GM23338 (cell line): ENCODE measurements at regions not wholly inside any gene's neighbourhood (a gene's known extent, or its start where the extent isn't known, plus 50 kb on each side); places are given as distances from the start of the nearest gene placed in this dataset.

Experiments used
- ATAC-seq: fragments of 200-7000 bp; cut with Tn5 transposase; 3 replicates; pipeline ENCODE4 v1.9.1; 2020
- DNase-seq: peaks from one replicate; pipeline ENCODE4 v3.0.0-alpha.2; 2015; ENCODE audit warnings: low spot score
- H2AFZ ChIP-seq: fragments of 200-600 bp; sonication (generic); 2 replicates; pipeline ENCODE4 v1.8.0; 2016; ENCODE audit warnings: antibody characterized with exemption, mild to moderate bottlenecking, moderate library complexity
- H3F3A ChIP-seq: fragments of 200-600 bp; sonication (generic); replicated peaks from 2 replicates; pipeline ENCODE4 v1.8.0; 2017; ENCODE audit warnings: antibody characterized with exemption, mixed run types, low read depth
- H3K27ac ChIP-seq: fragments of 200-600 bp; sonication (generic); 2 replicates; pipeline ENCODE4 v1.6.1; 2016; ENCODE audit warnings: low read depth
- H3K27me3 ChIP-seq: fragments of 200-600 bp; sonication (generic); 2 replicates; pipeline ENCODE4 v1.8.0; 2016; ENCODE audit warnings: mild to moderate bottlenecking, mixed run types, moderate library complexity; ENCODE audit not compliant: insufficient read depth
- H3K36me3 ChIP-seq: fragments of 200-600 bp; sonication (generic); 2 replicates; pipeline ENCODE4 v1.8.0; 2016; ENCODE audit warnings: mild to moderate bottlenecking; ENCODE audit not compliant: insufficient read depth
- H3K4me1 ChIP-seq: fragments of 200-600 bp; sonication (generic); 2 replicates; pipeline ENCODE4 v1.8.0; 2016; ENCODE audit warnings: mild to moderate bottlenecking, moderate library complexity; ENCODE audit not compliant: insufficient read depth
- H3K4me2 ChIP-seq: fragments of 200-600 bp; sonication (generic); 2 replicates; pipeline ENCODE4 v1.7.1; 2017; ENCODE audit warnings: mixed run types
- H3K4me3 ChIP-seq: fragments of 200-600 bp; sonication (generic); 2 replicates; pipeline ENCODE4 v1.6.1; 2016; ENCODE audit warnings: mixed run types
- H3K79me2 ChIP-seq: fragments of 200-600 bp; sonication (generic); replicated peaks from 2 replicates; pipeline ENCODE4 v1.8.0; 2017; ENCODE audit warnings: mild to moderate bottlenecking; ENCODE audit not compliant: insufficient read depth
- H3K9me2 ChIP-seq: fragments of 200-600 bp; sonication (generic); 2 replicates; pipeline ENCODE4 v1.8.0; 2017; ENCODE audit not compliant: insufficient read depth
- H4K20me1 ChIP-seq: fragments of 200-600 bp; sonication (generic); replicated peaks from 2 replicates; pipeline ENCODE4 v1.8.0; 2017; ENCODE audit warnings: mild to moderate bottlenecking; ENCODE audit not compliant: insufficient read depth
- H3K27ac Mint-ChIP-seq: 2 replicates; pipeline ENCODE4 v1.8.0; 2020; ENCODE audit warnings: inconsistent platforms, mild to moderate bottlenecking, moderate library complexity, mixed read lengths
- H3K27me3 Mint-ChIP-seq: 3 replicates; pipeline ENCODE4 v1.8.0; 2022; ENCODE audit warnings: low read depth, mild to moderate bottlenecking, moderate library complexity, mixed read lengths, inconsistent platforms; ENCODE audit not compliant: insufficient read depth, poor library complexity
- H3K36me3 Mint-ChIP-seq: 3 replicates; pipeline ENCODE4 v1.8.0; 2021; ENCODE audit warnings: low read depth, mild to moderate bottlenecking, inconsistent platforms, moderate library complexity, mixed read lengths
- H3K4me1 Mint-ChIP-seq: 3 replicates; pipeline ENCODE4 v1.8.0; 2020; ENCODE audit warnings: mild to moderate bottlenecking, inconsistent platforms, mixed read lengths
- H3K4me3 Mint-ChIP-seq: 3 replicates; pipeline ENCODE4 v1.8.0; 2021; ENCODE audit warnings: moderate library complexity, mild to moderate bottlenecking, inconsistent platforms, mixed read lengths
- H3K9me3 Mint-ChIP-seq: 3 replicates; pipeline ENCODE4 v1.8.0; 2020; ENCODE audit warnings: moderate library complexity, mild to moderate bottlenecking, inconsistent platforms, mixed read lengths
- EZH2 ChIP-seq: fragments of 200-600 bp; sonication (generic); IDR thresholded peaks from one replicate; pipeline ENCODE4 v1.8.0; 2017; ENCODE audit warnings: antibody characterized with exemption, mild to moderate bottlenecking, low read depth; ENCODE audit not compliant: unreplicated experiment
- JUNB ChIP-seq: IDR thresholded peaks from one replicate; pipeline ENCODE4 v1.6.1; 2016; ENCODE audit warnings: antibody characterized with exemption; ENCODE audit not compliant: unreplicated experiment
- POLR2AphosphoS5 ChIP-seq: IDR thresholded peaks from 2 replicates; pipeline ENCODE4 v1.6.1; 2016; ENCODE audit warnings: antibody characterized with exemption, low read depth
- STAT1 ChIP-seq: IDR thresholded peaks from one replicate; pipeline ENCODE4 v1.6.1; 2016; ENCODE audit warnings: antibody characterized with exemption; ENCODE audit not compliant: unreplicated experiment
- ZNF462 ChIP-seq: fragments of 250-450 bp; sonication (Bioruptor Pico); IDR thresholded peaks from 2 replicates; pipeline ENCODE4 v1.5.0; 2020; ENCODE audit warnings: mild to moderate bottlenecking, moderate library complexity

GRCh38 chr2:62589691-62590356, 83.8 kb upstream of the TMEM17 start:
- ATAC-seq, result peak; percentile 50
- H3K9me2 ChIP-seq, result peaks cover 11% of the 10 kb centered on the region
- no peaks in the 10 kb centered on the region for H3K27me3 ChIP-seq
- no peak overlapping the region for H2AFZ ChIP-seq
- H3K27ac Mint-ChIP-seq, result 0 out of 2 replicates have a peak overlapping the region, but pooled peaks have one; percentile 37
- TF ChIP-seq JUNB (no peak), POLR2AphosphoS5 (no peak), EZH2 (no peak)
- no peak overlapping the region for H3K4me3 Mint-ChIP-seq
- H3K4me2 ChIP-seq, result no peak overlapping the region
- no peak overlapping the region for H3K27ac ChIP-seq
- no peaks in the 10 kb centered on the region for H3F3A ChIP-seq
- H3K4me1 Mint-ChIP-seq, result peaks cover 11% of the 10 kb centered on the region
- peaks cover 17% of the 10 kb centered on the region for H3K36me3 Mint-ChIP-seq
- peaks cover 26% of the 10 kb centered on the region for H3K9me3 Mint-ChIP-seq
- no peak for DNase-seq
- H4K20me1 ChIP-seq, result no peaks in the 10 kb centered on the region
- no peaks in the 10 kb centered on the region for H3K79me2 ChIP-seq
- H3K27me3 Mint-ChIP-seq, result no peaks in the 10 kb centered on the region
- peaks cover 10% of the 10 kb centered on the region; the same call in 1 of the 2 replicates for H3K4me1 ChIP-seq
- no peaks in the 10 kb centered on the region for H3K36me3 ChIP-seq
- H3K4me3 ChIP-seq, result no peak overlapping the region

DNA sequence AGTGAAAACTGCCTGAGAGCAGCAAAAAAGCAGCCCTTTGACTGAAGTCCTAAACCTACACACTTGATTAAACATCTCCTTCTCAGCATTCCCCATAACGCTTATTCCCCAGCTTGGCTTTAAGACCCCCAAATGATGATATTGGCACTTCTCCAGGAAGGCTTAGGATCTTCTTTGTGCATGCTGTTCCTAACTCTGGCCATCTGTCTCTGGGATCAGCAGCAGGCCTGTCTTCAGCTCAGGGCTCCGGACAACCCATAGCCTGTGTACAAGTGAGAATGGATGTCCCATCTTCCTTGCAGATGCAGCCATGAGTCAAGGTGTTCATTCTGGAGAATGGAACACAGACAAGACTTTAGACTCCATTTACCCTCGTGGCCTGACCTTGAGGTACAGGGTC, 81.6 kb upstream of the TMEM17 start:
- Histone ChIP-seq H2AFZ (no peak overlapping the region), H3K36me3 (no peaks in the 10 kb centered on the region), H3K79me2 (no peaks in the 10 kb centered on the region), H3F3A (no peaks in the 10 kb centered on the region), H3K4me3 (no peak overlapping the region), H3K4me1 (peaks cover 10% of the 10 kb centered on the region; the same call in 1 of the 2 replicates), H3K4me2 (no peak overlapping the region), H4K20me1 (no peaks in the 10 kb centered on the region), H3K27me3 (no peaks in the 10 kb centered on the region), H3K9me2 (peaks cover 3% of the 10 kb centered on the region; the same call in 1 of the 2 replicates), H3K27ac (no peak overlapping the region)
- H3K4me3 Mint-ChIP-seq, result no peak overlapping the region
- TF ChIP-seq STAT1, result no peak
- TF ChIP-seq ZNF462 (CRISPR knock-in tag), result no peak
- TF ChIP-seq JUNB, result no peak
- H3K36me3 Mint-ChIP-seq, result peaks cover 17% of the 10 kb centered on the region
- peaks cover 1% of the 10 kb centered on the region for H3K27me3 Mint-ChIP-seq
- ATAC-seq, result no peak
- no peak for DNase-seq
- no peak overlapping the region for H3K27ac Mint-ChIP-seq
- peaks cover 26% of the 10 kb centered on the region for H3K9me3 Mint-ChIP-seq
- H3K4me1 Mint-ChIP-seq, result peaks cover 11% of the 10 kb centered on the region
